ENCODE measurements at regions not wholly inside any gene's neighbourhood (a gene's known extent, or its start where the extent isn't known, plus 50 kb on each side); places are given as distances from the start of the nearest gene placed in this dataset.
"Not testable (repeated sequence)": the region's sequence is repeated elsewhere in the genome, so short reads cannot be mapped to it uniquely, and the experiment has no call there.

DNA sequence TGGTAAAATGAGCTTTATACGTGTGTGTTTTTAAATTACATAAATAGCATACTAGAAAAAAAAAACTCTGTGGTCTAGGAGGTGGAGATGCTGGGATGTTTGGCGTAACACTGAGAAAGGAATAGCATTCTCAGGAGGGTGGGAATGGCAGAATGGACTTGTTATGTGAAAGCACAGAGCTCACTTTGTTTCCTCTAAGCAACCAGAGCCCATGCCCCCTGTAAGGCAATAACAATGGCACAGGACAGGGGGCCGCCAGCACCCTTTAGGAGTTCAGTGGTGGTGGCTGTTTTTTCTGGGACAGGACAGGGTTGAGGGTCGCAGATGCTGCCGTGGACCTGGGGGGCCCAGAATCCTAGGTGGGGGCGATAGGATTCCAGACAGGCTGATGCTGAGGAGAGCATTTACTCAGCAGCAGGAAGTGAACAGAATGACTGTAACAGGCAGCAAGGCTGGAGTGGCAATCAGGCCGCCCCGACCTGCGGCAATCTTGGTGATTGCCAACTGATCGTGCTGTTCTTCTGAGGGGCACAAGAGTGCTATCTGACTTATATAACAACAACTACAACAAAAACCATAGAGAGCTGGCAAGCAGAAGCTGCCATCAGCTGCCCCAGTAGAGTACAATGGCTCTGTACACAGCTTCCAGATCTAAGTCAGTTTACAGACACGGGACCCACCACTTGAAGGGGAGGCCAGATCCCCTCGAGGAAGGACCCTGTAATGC is 160.4 kb downstream of the UACA start:
- DNase-seq (ENCODE audit: low read depth), result no peak

DNA sequence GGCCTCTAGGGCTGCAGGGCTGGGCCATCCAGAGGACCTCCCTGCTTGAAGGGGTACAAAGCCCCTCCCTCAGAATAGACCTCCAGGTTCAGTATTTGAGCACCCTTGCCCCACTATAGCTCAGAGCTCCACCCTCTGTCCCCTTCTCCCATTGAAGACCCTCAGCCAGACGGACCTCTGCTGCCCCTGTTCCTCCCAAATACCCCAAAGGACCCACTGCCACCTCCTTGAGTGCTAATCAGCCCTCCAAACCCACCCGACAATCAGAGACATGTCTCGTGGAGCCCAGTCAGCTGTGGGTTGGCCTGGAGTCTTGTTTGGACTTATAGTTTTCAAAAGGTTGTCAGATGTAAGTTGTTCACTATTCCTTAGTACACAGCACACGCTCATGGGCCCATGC is 161.1 kb downstream of the UACA start:
- DNase-seq (ENCODE audit: low read depth), result no peak

DNA sequence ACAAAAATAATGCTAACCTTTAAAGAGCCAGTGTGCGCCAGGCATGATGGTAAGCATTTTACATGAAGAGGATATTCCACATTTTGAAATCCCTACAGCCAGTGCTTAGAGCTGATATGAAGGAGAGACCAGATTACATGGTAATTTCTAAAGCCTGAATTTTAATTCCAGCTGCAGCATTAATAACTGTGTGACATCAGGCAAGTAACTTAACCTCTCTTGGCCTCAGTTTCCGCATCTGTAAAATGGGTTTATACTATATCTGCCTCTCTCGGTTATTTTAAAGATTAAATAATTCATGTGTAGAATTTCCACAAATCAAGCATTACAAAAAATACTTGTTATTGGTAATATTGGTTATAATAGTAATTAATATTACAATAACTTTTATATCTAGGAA is 165.4 kb downstream of the UACA start:
- DNase-seq (ENCODE audit: low read depth), result no peak

DNA sequence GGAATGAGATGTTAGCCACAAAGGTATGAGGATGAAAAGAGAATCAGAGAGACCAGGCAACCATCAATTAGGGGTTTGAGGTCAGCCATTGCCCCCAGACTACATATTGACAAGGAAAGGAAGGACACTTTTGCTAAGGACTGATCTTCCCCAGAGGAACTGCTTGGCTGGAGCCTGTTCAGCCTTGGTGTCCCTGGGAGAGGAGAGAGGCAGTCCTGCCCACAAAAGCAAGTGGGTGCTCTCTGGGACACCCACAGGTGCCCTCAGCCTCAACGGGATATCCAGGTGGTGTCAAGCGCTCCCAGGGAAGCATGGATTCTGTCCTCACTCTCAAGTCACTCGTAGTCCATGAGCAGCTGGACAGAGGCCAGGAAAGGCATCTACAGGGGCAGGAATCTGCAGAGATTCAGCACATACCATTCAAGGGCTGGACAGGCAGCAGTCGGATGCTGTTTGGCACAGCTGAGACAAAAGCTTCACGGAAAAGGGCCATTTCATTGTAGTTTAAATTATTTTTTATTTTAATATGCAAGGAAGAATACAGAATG is 166.2 kb downstream of the UACA start:
- DNase-seq (ENCODE audit: low read depth), result no peak

- DNase-seq (ENCODE audit: low read depth), result no peak
Measured at GRCh38 chr15:70596354-70597055, 166.9 kb downstream of the UACA start.

- no peak for DNase-seq (ENCODE audit: low read depth)
Measured at GRCh38 chr15:70593795-70594194, 169.6 kb downstream of the UACA start.

DNA sequence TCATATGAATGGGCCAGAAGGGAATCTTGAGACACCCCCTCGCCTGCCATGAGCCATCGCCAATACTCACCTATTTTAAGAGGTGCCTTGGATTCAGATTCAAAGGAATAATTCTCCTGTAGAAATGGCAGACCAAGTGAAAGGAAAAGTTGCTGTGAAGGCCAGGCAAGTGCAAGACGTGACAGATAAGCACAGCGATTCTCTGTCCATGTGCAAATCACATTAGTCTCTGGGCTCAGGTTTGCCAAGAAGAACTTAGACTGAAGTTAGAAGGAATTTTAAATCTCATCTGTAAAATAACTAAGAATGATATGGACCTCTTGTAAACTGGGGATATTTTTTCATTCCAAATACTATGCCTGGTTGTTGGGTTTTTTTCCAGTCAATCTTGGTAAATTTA is 173.6 kb downstream of the UACA start:
- DNase-seq (ENCODE audit: low read depth), result no peak

GRCh38 chr15:70589221-70589620 is 174.1 kb downstream of the UACA start:
- DNase-seq (ENCODE audit: low read depth), result no peak

- DNase-seq (ENCODE audit: low read depth), result no peak
Measured at GRCh38 chr15:70588613-70589012, 174.7 kb downstream of the UACA start.

- no peak for DNase-seq (ENCODE audit: low read depth)
Measured at GRCh38 chr15:70587896-70588567, 175.3 kb downstream of the UACA start.

GRCh38 chr15:70587012-70587634 is 176.2 kb downstream of the UACA start:
- not testable (repeated sequence) for DNase-seq (ENCODE audit: low read depth)

DNA sequence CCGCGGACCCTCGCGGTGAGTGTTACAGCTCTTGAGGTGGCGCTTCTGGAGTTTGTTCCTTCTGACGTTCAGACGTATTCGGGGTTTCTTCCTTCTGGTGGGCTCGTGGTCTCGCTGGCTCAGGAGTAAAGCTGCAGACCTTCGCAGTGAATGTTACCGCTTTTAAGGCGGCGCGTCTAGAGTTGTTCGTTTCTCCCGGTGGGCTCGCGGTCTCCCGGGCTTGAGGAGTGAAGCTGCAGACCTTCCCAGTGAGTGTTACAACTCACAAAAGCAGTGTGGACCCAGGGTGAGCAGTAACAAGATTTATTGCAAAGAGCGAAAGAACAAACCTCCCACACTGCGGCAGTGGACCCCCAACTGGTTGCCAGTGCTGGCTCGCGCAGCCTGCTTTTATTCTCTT is 177.1 kb downstream of the UACA start:
- DNase-seq (ENCODE audit: low read depth), result no peak

- DNase-seq (ENCODE audit: low read depth), result no peak
Measured at GRCh38 chr15:70585707-70586034, 177.7 kb downstream of the UACA start.

DNA sequence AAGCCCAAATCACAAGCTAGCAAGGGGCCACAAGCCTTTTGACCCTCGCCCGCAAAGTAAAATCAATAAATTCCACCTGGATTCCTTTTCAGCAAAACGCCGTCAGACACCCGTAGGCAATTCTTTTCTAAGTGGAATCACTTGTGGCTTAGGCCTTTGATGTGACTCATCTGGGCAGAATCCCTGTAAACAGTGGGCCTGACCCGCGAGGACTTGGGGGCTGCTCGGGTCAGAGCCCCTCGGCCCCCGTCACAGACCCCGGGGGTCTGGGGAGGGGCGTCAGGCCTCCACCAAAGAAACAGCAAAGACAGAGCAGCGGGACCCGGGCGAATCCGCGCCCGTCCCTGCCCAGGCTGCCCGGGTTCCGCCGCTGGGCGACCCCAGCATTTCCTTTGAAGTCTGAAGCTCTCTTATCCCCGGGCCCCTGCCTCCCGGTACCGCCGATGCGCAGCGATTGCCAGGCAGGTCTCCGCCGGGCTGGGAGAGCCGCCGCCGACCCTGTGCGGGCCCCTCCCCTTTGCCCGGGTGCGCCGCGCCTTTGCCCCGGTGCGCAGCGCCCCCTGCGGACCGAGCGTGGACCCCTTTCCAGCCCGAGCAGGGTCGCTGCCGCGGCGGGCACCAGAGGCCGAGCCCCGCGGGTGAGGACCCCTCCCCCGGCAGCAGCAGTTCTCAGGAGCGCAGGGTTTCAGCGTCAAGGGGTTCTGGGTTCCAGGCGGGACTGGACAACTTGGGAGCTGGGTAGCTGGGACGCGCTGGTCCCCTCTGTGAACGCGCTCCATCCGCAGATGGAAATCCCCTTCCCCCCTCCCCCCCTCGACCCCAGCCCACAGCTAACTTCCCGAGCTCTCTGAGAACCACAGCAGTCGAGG is 178.3 kb downstream of the UACA start:
- peak; percentile 37 for DNase-seq (ENCODE audit: low read depth)

DNA sequence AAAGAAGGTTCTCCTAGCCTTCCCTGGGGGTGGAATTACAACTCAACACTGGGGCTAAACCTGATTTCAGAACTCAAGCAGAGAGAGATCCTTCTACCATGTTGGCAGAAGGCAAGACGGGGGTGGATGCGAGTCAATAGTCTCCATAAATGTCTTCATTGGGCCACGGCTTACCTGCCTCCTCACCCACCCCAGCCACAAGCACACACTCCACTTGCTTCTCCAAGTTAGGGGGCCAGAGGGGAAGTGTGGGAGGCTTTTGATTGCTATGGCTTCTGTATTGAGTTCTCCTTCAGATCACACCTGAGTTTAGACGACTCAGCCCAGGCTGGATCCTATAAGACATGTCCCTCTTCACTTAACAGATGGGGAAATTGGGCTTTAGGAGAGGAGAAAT is 178.9 kb downstream of the UACA start:
- DNase-seq (ENCODE audit: low read depth), result no peak

DNA sequence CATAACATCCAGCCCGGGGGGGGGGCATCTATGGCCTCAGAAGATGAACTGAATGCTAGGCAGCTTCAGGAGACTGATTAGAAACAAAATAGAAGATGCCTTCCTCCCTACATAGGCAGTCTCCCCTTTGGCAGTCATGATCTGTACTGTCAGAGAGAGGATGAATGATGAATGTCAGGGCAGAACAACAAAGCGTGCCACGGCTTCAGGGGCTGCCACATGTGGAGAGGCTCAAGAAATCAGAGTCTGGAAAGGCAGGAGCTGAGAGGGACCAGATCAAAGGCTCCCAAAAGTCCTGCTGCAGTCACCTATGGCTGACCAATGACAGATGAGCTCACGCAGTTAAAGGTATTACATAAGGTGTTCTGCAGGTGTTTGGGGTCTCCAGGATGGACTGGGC is 180.4 kb downstream of the UACA start:
- DNase-seq (ENCODE audit: low read depth), result no peak

DNA sequence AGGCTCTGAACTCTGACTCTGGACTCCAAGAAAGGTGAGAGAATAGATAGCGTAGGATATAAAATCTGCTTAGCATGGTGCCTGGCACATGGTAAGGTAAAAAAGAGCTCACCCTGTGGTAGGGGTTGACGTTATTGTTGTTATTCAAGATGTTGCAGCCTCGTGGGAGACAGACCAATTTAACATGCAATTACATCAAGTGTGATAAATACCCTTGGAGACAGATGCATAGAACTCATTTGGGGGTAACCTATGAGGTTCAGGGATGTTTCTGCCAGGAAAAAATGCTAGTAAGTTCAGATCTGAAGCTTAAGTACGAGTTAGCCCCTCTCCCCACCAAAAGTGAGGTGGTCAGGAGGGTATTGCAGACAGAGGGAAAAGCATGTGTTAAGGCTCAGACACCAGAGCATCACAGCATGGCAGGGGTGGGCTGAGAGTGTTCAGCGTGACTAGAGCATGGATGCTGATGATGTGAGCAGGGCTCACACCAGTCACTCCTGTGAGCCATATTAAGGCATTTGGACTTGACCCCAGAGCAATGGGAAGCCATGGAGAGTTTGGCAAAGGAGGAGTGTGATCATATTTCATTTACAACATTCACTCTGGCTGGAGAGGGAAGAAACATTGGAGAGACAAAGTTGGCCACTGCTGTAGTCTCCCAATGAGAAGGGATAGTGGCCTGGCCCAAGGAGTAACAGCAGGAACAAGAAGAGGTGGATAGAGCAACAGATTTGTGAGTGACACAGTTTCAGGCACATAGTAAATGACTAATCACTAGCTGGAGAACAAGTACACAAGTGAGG is 181.0 kb downstream of the UACA start:
- no peak for DNase-seq (ENCODE audit: low read depth)

DNA sequence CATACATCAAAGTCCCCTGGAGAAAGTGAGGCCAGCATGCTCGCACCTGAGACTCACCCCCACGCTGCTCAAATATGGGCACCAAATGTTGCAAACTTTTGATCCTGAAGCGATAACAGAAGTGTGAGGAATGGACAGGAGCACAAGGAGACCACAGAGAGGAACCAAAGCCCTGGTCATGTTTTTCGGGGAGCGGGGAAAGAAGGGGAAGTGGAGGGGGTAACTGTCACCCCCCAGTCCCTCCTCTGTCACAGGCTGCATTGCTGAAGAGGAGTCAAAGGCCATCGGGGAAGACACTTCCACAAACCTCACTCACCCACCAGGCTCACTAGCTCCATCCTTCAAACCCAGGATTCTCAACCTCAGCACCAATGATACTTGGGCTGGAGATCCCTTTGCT is 182.4 kb downstream of the UACA start:
- no peak for DNase-seq (ENCODE audit: low read depth)

GRCh38 chr15:70580286-70580685 is 183.1 kb downstream of the UACA start:
- no peak for DNase-seq (ENCODE audit: low read depth)

- DNase-seq (ENCODE audit: low read depth), result no peak
Measured at GRCh38 chr15:70579766-70580165, 183.6 kb downstream of the UACA start.

DNA sequence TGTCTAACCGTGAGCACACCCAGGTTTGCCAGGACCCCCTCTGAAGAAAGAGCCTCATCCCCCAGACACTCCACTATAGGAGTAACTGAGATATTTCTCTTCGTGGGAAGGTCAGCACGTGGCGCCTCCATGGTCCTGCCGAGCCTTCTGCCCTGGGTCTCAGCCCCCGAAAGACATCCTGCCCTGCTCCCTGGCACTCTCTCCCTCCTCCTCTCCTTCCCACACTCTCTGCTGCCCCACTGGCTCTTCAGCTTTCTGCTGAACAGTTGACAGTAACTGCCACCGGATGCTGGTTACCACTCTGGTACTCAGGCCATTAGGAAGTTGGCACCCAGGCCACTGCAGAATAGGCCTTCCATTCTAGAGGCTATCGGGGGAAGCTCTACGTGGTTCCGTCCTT is 185.2 kb downstream of the UACA start:
- no peak for DNase-seq (ENCODE audit: low read depth)

All from activated T-cell treated with anti-CD3 and anti-CD28 coated beads for 48 hours (primary cell).